HPDE6-E6E7 (cell line): ENCODE measurements at regions not wholly inside any gene's neighbourhood (a gene's known extent, or its start where the extent isn't known, plus 50 kb on each side); places are given as distances from the start of the nearest gene placed in this dataset.
A peak's percentile ranks its signal among the peaks of the same experiment; 100 is the strongest.
"Not testable (repeated sequence)": the region's sequence is repeated elsewhere in the genome, so short reads cannot be mapped to it uniquely, and the experiment has no call there.

Source experiments
- DNase-seq: peaks from one replicate; pipeline ENCODE4 v3.0.0; 2011; ENCODE audit warnings: missing footprints; ENCODE audit errors: extremely low spot score

DNA sequence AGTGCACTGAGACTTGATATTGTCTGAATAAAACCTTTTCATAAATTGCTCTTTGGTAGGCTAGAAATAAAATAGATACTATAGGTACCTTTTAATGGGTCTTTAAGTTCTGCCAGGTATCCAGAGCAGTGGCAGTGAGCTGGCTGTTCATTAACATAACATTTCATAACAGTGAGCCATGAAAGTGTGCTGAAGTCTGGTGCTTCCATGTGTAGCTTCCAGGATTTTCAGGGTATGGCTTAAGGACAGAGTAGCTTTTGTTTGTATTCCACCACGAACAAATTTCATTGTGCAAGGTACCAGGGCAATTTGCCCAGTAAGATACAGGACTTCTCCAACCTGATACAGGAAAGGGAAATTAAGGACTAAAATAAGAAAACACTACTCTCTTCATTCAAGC lies 124.7 kb upstream of the NANOGP8 start:
- DNase-seq, result no peak

- no peak for DNase-seq
These were observed 123.3 kb upstream of the NANOGP8 start for GRCh38 chr15:35208353-35208752.

- no peak for DNase-seq
These were observed 121.1 kb upstream of the NANOGP8 start for GRCh38 chr15:35206060-35206675.

GRCh38 chr15:35198197-35198596 lies 113.1 kb upstream of the NANOGP8 start:
- no peak for DNase-seq

DNA sequence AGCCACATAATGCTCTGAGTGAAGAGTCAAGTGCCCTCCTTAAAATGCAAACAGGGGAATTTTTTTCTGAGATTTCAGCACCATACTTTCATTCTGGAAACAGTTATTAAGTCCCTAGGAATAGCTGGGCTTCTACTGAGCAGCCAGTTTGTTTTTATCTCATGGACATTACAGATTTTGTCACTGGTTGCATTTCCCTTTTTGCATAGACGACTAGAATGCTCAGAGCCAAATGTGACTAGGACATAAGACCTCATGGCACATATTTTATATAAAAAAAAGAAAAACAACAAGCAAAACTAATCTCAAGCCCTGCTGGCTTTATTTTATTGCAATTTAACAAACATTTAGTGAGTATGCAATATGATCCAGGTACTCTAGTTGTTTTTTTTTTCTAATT lies 112.7 kb upstream of the NANOGP8 start:
- DNase-seq, result no peak

GRCh38 chr15:35197306-35197705 lies 112.2 kb upstream of the NANOGP8 start:
- DNase-seq, result no peak

GRCh38 chr15:35196273-35196672 lies 111.2 kb upstream of the NANOGP8 start:
- no peak for DNase-seq

DNA sequence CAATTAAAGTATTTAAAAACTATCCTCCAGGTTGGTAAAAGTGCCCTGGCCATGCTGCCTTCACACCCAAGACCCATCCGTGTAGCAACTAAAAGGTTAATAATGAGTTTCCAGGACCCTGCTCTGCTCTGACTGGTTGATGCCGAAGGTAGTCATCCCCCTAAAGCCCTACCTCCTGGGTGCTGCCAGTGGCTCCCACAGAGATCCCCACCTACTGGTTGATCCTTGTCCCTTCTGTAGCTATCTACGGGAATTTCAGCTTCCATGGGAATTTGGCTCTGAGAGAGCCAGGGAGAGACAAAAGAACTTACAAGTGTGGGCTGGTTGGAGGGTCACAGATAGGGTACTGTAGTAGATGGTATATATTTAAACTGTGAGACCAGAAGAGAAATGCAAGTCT lies 110.6 kb upstream of the NANOGP8 start:
- no peak for DNase-seq

DNA sequence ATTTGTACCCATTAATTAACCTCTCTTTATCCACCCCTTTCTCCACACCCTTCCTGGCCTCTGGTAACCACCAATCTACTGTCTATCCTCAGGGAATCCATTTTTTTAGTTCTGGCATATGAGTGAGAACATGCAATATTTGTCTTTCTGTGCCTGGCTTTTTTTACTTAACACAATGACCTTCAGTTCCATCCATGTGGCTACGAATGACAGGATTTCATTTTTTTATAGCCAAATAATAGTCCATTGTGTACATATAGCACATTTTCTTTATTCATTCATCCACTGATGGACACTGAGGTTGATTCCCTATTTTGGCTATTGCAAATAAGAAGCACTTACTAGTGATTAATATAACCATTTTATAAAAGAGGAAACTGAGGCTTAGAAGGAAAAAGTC lies 109.9 kb upstream of the NANOGP8 start:
- no peak for DNase-seq

DNA sequence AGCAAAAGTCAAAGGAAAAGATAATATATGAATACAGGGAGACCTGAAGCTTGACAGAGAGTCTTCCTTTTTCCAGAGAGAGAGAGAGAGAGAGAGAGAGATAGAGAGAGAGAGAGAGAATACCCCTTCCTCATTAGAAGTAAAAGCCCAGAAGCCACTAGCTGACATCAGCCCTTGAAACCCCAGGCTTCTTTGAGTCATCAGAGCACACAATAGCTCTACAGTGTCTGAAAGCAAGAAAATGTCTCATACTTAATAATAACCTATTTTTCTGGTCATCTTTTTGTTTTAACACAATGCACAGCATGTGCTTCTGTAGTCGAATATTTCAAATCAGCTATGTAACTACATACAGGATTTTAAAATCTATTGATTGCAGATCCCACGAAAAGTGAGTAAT lies 109.2 kb upstream of the NANOGP8 start:
- DNase-seq, result no peak

- DNase-seq, result no peak
These were observed 106.7 kb upstream of the NANOGP8 start for GRCh38 chr15:35191783-35192182.

DNA sequence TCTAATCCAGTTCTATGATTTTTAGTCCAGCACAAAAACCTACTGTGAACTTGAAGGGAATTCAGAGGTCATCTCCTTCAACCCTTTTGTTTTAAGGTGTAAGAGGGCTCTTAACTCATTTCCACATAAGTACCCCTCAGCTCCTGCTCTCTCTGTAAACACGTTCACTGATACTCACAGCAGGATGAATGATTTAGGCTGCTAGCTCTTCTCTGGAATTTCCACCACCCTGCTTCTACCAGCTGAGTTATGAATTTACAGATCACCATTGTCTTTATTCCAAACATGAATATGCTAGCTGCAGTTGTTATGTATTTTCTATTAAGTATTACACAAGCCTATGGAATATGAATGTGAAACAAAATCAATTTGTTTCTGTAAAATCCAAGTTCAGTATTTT lies 101.3 kb upstream of the NANOGP8 start:
- DNase-seq, result no peak

DNA sequence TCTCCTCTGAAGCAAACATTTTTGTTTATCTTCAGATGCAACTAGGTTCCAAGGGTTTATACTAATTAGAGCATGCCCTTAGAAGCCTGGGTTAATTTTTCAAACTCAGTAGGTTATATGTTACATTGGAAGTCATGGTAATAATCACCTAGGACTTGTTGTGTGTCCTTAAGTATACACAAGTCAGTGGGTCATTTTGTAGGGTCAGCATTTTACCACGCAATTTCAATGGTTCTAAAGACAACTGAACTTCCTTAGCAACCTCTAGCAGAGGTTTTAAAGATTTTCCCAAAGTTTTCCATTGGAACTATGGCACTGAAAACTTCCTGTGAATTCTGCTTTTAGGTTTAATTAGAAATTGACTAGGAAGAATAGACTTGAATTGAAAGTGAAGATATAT lies 99.6 kb upstream of the NANOGP8 start:
- no peak for DNase-seq

DNA sequence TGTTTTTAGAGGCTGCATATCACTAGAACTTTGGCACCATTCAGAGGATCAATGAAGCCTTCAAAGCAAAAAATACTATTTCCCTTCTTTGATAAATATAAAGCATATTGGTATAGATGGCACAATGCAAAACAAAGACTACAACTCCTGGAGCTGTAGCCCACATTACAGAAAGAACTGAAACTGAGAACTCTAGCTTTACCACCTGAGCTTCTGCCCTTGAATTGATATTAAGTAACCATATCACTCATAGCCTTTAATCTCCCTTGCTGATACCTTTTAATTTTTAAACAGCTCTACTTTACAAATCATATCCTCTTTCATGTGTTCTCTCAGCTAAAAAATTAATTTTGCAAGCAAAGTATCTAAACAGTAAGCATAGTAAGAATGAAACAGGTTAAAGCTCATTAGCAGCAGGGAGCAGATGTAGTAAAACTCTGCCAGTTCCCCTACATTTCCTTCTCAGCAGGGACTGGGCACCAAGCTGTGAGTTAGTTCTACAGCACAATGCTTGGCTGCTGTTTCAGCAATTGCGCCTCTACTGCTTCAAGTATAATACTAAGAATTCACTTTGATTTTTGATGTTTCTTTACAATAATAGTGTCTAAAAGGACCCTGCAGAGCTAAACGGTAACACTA lies 97.9 kb upstream of the NANOGP8 start:
- no peak for DNase-seq

DNA sequence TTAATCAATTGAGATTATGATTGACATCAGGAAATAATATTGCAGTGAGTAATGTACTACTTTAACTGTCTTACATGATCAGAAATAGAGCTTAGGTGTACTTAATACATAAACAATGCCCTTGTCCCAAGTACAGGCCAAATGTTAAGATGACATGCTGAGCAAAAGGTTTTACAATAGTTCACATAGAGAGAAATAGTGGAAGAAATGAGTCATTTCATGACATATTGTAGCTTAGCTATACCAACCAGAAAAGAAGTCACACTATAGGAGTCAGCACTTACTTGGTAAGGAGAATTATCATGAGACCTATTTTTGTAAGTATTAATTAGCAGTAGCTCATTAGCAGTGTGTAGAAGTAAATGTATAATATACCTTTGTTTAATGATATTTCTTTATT lies 96.4 kb upstream of the NANOGP8 start:
- no peak for DNase-seq

DNA sequence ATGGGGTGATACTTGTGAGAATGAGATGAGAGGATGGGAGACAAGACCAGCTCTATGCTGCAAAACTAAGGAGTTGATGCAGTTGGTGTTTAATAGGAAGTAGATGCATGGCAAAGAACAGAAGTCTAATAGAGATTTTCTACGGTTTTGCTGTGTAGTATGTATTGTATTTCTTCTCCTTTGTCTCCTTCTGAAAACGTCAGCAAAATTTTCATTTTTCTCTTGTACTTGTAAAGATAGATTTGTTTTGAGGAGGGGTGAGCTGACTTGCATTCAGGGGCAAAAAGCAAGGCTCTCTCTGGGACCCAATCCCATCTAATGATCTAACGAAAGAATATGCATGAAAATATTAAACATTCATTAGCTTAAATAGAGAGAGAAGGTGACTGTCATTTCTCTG lies 94.6 kb upstream of the NANOGP8 start:
- DNase-seq, result no peak

- DNase-seq, result not testable (repeated sequence)
These were observed 93.1 kb upstream of the NANOGP8 start for GRCh38 chr15:35178186-35178585.

GRCh38 chr15:35174948-35175347 lies 89.9 kb upstream of the NANOGP8 start:
- DNase-seq, result no peak

DNA sequence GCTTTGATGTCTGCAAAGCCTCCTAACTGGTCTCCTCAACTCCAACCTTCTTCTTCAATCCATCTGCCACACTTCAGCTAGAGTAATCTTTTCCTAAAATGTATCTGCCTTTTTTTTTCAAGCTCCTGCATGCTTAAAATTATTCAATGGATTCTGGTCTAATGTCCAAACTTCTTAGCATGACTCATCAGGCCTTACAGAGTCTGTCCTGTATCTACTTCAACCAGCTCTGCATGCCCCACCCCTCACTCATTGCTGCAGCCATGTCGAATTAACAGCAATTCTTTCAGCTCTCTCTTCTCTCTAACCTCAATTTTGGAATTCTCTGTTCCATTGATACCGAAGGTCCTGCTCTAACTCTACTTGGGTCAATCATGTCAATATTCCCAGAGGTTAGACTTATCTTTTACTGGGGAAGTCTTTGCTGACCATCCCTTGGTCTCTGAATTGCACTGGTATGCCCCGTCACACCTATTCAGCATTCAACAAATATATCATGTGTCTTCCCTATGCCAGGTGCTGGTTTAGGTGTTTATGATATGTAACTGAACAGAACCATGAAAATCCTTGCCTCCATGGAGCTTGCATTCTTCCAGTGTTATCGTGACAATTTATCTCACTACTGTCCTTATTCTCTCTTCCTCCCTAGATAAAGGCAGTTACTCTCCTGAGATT lies 88.5 kb upstream of the NANOGP8 start:
- no peak for DNase-seq

DNA sequence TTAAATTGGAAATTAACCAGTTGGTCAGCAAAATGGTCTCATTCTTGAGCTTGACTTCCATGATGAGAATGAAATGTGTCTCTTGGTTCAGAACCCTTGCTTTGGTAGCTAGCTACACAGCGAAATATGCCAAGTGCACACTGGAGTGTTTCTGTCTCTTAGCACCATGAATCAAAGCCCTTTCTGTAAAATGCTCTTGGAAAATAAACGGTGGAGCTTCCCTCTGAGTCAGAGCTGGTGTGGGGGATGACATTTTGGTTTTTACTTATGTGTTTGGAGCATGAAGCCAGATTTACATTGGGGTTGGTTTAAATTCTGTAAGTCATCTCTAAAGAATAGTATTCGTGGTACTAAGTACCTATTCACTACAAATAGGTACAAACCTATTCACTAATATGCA lies 85.1 kb upstream of the NANOGP8 start:
- no peak for DNase-seq

DNA sequence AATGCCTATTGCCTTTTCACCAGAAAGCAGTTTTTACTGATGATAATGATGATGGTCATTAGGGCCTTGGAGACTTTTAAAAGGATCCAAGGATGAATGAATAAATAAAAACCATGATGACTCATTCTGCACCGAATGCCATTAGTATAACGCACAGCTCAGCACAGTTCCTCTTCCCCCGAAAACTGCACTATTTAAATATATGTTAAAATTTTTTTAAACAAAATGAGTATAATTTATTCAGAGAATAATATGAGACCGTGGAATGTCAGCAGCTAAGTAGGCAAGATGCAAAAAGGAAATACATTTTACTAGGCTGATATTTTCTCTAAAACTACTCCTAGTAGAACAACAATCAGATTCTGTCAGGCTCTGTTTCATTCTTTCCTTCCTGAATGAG lies 83.4 kb upstream of the NANOGP8 start:
- peak; percentile 3 for DNase-seq

DNA sequence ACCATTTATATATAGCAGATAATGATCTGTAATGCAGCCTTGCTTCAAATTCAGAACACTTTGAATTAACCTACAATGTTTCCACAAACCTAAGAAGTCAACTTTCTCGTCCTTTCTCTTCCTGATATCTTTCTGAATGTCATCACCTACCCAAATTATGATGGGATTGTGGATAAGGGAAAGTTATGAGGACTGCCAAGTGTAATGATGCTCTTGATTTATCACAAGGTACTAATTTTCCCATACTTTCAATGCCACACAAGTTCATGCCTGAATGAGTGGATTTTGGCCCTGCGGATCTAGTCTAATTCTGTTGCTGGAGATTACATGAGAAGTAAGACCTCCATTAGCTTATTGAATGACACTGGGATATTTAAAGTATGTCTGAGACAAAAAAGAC lies 82.6 kb upstream of the NANOGP8 start:
- no peak for DNase-seq

GRCh38 chr15:35166730-35167359 lies 81.8 kb upstream of the NANOGP8 start:
- DNase-seq, result no peak
